Activated CD8-positive, alpha-beta memory T cell treated with anti-CD3 and anti-CD28 coated beads, Interleukin-2, amount 50 U/mL, for 4 hours (primary cell): ENCODE measurements at regions not wholly inside any gene's neighbourhood (a gene's known extent, or its start where the extent isn't known, plus 50 kb on each side); places are given as distances from the start of the nearest gene placed in this dataset.

ENCODE experiments used
- DNase-seq: peaks from one replicate; pipeline ENCODE4 v3.0.0-alpha.2; 2020

DNA sequence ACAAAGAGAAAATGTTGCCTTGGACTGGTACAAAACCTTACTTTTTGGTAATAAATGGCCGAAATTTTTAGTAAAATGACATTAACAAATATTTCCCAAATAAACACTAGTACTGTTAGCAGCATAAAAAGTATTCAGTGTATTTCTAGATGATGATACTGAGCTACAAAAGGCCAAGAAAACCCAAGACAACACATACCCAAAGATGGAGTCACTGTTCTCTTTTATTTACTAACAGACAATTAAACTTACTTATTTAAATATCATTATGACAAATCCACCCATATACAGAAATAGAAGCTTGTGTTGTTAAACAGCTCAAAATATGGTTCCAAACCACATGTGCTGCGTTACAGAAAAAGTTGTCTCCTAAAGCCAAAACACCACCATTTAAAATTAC is 239.9 kb downstream of the ZEB2 start:
- no peak for DNase-seq

DNA sequence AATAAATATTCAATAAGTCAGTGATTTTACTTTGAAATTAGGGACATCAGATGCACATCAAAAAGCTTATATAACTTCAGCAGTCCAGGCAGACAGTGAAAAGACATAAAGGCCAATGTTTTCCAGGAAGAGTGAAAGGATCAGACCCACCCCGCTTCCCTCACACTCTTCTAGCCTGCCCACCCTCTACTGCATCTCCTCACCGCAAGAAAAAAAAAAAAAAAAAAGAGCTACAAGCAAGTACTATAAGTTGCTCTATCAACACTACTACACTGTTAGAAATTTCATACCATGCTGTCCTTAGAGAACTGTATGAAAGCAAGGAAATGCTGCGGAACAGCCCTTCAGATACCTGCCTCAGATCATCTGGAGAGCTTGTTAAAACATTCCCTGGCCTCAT is 240.8 kb downstream of the ZEB2 start:
- no peak for DNase-seq

DNA sequence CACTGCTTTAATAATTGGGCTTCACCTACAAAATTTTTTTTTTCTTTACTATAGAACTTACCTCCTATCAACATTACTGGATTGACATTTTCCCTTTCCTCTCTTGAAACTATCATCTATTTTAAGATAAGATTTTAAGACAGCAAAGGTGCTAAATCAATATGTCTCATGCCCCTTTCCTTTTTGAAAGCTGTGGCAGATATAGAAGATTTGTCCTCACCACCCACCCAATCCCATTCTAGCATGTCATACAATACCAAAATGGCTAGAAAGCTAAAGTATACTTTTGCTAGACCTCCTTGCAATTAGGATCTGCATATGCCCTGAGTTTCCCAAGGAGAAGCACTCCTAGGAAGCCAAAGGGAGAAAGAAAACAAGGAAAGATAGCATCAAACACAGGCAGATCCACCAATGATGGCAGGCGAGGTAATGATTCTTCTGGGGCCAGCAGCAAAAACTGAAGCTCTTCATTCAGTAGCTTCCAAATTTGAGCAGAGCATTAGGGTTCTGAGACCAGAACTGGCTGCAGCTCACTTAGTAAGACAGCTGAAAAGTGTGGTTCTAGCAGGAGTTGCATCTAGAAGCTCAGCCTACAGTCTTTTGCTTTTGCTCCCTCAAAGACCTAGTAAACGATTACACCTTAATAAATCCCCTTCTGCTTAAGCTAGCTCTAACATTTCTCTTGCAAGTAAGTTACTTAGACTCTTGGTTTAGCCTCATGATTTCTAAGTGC is 242.1 kb downstream of the ZEB2 start:
- DNase-seq, result no peak

DNA sequence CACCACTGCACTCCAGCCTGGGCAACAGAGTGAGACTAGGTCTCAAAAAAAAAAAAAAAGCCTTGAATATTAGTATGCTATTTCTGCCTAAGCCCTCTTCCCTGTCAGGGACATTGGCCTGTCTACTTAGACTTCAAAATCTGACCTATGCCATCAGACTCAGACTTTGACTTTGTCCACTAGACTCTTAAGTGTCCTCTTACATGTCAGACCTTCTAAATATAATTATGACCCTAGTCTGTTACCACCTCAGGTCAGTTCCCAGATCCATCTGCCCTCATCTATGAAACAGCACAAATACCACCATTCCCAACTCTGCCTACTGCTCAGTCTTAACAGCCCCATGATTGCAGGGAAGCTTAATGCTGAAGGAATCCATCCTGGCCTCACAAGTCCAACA is 244.6 kb downstream of the ZEB2 start:
- DNase-seq, result no peak

DNA sequence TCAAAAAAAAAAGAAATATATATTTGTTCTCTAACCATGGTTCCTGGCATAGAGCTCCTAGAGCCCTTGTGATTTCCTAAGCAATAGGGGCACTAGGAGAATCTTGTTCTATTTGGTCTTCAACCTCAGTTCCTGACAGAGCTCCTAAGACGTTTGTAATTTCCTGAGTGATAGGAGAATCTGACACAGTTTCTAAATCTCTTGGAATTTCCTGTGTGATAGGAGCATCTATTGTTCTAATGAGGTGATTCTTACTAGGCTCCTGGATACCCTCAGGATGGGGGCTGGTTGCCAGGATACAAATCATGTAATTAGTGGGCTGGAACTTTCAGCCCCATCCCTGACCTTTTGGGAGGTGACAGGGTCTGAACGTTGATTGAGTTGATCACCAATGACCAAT is 245.8 kb downstream of the ZEB2 start:
- no peak for DNase-seq

DNA sequence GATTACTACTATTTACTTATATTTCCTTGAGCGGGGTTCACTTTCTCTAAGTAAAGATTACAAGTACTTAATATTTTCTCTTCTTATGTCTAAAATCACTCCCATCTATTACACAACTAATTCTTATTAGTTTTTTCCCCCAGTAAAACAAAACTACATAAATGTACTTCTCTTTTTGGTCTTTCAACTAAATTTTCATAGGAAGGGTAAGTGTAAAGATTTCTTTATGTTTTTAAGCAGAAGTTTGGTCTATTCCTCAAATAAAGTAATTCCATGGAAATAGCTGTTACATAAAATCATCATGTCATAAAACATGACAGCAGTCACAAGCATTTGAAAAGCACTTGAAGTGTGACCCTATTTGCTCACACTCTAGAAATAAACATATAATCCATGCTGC is 249.0 kb downstream of the ZEB2 start:
- no peak for DNase-seq

DNA sequence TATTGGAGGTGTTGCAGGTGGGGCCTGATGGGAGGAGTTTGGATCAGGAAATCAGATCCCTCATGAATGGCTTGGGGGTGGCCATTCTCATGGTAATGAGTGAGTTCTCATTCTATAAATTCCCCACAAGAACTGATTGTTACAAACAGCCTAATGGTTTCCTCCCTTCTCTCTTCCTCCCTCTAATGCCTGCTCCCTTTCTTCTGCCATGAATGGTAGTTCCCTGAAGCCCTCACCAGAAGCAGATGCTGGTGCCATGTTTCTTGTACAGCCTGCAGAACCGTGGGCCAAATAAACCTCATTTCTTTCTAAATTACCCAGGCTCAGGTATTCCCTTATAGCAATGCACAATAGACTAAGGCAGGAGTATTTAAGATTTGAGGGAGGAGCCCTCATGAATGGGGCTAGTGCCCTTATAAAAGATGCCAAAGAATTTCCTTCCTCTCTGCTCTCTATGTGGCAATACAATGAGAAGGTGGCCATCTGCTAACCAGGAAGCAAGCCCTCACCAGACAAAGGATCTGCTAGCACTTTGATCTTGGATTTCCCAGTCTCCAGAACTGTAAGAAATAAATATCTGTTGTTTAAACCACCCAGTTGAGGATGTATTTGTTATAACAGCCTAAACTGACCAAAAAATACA is 251.8 kb downstream of the ZEB2 start:
- no peak for DNase-seq

DNA sequence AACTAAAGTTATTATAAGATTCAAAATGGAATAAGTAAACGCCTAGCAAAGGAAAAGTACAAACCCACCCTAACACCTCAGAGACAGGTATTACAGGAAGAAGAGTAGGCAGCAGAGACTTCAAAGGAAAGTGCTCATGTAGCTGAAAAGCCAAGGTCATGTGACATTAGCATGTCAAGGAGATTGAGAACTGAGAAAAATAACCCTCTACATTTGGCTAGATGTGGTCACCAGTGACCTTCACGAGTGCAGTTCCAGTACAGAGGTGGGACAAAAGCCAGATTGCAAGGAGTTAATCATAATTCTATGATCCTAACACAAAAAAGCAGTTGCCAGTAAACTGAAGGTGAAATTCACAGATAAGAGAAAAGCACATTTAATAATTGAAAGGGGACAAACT is 252.7 kb downstream of the ZEB2 start:
- DNase-seq, result no peak

DNA sequence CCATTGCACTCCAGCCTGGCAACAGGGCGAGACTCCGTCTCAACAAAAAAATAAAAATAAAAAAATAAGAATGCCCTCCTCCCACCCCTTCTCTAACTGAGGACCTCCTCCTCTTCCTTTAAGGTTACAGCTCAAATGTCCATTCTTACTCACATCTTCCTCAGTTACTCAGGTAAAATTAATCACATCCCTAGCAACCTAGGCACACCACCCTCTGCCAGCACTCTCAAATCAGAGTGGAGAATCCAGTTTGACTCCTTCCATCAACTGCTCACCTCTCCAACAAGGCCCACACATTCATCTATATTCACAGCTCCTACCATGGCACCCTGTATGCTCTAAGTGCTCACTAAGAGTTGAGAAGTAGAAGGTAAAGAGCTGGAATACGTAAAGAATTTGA is 254.3 kb downstream of the ZEB2 start:
- DNase-seq, result no peak

DNA sequence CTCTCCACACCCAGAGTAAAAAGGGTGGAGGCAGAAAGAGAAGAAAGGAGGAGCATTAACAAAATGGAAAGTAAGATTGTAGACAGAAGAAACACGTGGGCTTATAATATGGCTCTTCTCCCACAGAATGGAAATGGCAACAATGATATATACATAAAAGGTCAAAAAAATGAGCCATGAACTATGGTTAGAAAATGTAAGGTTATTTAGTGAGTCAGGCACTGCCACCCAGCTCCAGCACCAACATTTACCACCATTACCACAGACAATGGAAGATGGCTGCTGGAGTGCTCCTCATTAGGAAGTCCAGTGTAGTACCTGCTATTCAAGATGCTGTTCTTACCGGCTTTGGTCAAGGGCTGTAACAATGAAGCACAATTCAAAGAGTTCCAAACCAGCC is 258.0 kb downstream of the ZEB2 start:
- no peak for DNase-seq

DNA sequence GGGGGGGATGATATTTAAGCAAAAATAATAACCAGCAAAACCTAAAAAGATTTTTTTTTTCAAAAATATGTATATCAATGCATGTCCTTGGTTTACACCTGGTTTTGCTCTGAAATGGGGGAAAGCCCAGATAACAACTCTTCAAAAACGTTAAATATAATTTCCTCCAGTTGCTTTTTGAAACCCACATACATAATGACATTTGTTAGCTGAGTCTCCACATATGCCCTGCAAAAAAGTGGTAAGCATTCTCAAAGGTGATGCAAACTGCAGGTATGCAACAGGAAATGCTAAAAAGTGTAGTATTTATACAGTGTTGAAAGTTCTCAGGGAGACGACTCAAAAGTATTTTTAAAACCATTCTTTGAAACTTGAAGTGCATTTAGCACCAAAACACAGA is 258.6 kb downstream of the ZEB2 start:
- DNase-seq, result no peak

DNA sequence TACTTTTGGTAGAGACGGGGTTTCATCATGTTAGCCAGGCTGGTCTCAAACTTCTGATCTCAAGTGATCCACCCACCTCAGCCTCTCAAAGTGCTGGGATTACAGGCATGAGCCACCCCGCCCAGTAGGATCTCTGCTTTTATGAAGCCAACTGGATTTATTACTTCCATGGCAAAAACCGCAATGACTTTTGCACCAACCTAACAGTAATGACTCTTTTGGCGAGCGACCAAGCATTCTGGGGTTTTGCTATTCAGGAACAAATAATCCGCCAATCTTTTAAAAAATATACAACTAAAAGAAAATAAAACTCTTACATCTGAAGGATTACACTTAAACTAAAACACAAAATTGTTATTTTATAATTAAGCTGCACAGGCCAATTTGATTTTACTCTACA is 260.6 kb downstream of the ZEB2 start:
- DNase-seq, result no peak

DNA sequence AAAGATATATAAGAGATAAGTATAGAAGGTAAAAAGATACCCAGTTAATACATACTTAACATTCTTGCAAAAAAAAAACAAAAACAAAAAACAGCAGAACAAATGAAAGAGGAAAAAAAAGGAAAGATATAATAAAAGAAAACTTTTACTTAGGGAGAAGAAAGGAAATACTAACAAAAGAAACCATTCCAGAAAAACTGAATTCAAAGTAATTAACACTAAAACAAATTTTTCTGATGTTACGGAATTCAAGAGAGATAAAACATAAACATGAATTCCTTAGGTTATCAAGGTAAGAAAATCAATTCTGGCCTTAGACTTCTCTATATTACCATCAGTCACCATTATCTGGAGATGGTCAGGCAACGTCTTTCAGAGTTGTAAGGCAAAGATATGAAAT is 261.8 kb downstream of the ZEB2 start:
- no peak for DNase-seq

DNA sequence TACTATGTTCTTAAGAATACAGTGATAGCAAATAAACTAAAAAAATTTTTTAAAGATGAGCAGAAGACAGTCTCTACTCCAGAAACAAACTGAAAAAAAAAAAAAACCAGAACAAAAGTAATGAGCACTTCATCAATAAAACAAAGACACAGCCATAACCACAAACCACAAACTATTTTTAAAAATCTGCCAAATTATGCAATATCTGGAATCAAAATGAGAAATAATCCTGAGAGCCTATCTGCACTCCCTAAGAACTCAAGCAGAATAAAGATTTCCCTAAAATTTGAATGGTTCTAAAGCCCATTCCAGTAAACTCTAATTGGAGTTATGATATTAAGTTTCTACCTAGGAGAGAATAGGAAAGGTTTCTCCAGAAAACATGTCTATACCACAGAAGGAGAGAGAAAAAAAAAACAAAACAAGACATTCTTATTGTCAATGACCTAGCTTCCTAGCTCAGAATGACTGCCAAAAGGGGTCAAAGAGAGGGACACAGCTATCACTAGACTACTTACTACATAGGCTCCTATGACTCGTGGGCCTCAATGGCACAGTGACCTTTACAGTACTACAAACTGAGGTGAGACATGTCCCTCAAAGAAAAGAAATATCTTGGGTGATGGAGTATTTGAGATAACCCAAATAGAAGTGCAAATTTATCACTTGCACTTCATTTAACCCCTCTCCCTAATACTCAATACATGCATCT is 262.8 kb downstream of the ZEB2 start:
- DNase-seq, result no peak

DNA sequence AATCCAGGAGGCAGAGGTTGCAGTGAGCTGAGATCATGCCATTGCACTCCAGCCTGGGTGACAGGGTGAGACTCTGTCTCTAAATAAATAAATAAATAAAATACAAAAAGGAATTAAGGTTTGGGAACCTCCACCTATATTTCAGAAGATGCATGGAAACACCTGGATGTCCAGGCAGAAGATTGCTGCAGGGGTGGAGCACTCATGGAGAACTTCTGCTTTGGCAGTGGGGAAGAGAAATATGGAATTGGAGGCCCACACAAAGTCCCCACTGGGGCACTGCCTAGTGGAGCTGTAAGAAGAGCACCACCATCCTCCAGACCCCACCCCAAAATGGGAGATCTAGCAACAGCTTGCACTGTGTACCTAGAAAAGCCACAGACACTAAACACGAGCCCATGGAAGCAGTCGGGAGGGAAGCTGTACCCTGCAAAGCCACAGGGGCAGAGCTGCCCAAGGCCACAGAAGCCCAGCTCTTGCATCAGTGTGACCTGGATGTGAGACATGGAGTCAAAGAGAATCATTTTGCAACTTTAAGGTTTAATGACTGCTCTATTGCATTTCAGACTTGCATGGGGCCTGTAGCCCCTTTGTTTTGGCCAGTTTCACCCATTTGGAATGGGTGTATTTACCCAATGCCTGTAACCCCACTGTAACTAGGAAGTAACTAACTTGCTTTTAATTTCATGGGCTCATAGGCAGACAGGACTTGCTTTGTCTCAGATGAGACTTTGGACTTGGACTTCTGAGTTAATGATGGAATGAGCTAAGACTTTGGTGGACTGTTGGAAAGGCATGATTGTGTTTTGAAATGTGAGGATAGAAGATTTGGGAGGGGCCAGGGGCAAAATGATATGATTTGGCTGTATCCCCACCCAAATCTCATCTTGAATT is 265.3 kb downstream of the ZEB2 start:
- no peak for DNase-seq

DNA sequence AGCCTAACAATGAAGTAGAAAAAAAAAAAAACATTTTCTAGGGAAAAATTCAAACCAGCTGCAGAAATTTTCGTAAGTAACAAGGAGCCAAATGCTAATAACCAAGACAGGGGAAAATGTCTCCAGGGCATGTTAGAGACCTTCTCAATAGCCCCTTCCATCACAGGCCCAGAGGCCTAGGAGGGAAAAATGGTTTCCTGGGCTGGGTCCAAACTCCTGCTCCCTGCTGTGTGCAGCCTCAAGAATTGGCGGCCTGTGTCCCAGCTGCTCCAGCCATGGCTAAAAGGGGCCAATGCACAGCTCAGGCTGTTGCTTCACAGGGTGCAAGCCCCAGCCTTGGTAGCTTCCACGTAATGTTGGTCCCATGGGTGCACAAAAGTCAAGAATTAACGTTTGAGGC is 266.2 kb downstream of the ZEB2 start:
- DNase-seq, result no peak

DNA sequence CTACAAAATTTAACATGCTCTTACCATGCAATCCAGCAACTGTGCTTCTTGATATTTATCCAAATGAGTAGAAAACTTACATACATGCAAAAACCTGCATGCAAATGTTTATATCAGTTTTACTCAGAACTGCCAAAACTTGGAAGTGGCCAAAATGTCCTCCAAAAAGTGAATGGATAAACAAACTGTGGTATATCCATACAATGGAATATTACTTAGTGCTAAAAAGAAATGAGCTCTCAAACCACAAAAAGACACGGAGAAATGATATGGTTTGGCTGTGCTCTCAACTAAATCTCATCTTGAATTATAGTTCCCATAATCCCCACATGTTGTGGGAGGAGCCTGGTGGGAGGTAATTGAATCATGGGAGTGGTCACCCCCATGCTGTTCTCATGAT is 267.2 kb downstream of the ZEB2 start:
- DNase-seq, result no peak

DNA sequence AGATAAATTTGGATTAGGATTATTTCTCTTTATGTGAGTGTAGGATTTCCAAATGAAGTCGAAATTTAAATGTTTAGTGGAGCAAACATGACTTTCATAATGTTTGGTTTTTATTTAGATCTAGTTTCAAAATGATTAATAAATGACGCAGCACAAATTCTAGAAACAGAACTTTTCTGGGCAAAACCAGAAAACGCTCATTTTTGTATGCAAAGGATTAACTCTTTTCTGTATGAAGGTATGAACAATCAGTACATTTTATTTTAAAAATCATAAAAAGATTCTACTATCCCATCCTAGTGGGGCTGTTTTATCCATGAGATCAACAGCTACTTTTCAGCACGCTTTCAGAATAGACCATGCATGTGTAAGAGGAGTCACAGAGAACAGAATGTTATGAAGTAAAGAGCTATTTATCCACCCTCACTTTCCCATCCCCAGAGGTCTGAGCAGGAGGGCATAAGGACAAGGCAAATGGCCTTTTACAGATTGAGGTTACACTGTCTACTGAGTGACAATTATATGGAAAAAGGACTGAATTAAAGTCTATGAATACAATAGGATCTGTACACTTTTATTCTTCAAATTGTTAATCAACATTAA is 270.8 kb downstream of the ZEB2 start:
- DNase-seq, result no peak

DNA sequence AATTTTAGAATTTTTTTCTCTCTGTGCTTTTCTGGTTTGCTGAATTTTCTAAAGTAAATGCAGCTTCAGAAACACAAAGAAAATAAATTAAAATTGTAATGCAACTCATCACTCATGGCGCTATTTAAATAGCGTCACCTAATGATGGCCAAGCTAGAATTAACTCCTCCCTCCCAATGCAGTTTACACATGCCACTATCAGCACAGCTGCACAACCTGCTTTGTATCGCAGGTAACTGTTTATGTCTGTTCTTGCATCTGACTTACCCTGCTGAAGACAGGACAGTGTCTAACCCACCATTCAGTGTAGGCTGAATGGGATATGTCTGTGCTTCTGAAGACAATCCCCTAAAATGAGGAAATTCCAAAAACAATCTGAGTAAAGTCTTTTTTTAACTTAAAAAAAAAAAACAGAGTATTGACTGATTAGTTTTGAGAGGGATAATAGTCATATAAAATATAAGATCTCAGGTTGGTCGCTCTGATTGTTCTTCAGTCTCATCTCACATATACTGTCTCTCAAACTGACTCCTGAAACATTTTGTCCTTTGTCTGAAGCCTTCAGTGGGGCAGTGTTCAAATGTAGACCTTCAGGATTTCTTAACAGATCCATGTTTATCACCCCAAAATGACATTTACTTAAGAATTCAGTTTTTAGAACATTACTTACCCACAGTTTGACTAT is 271.4 kb downstream of the ZEB2 start:
- no peak for DNase-seq

DNA sequence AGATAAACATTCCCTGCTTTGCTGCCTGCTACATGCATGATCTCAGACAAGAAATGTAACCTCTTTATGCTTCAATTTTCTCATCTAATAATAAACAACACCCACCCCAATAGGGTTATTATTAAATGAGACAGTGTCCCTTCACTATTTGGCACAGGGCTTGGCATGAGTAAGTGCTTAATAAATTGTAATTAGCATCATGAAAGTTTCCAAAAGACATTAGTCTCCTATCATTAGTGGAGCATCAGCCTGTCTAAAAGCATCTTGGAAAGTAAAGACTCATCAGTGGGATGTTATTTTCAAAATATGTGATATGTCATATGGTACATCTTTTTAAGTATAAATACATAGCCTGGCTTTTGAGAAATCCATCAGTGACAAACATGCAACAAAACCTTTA is 275.0 kb downstream of the ZEB2 start:
- no peak for DNase-seq

DNA sequence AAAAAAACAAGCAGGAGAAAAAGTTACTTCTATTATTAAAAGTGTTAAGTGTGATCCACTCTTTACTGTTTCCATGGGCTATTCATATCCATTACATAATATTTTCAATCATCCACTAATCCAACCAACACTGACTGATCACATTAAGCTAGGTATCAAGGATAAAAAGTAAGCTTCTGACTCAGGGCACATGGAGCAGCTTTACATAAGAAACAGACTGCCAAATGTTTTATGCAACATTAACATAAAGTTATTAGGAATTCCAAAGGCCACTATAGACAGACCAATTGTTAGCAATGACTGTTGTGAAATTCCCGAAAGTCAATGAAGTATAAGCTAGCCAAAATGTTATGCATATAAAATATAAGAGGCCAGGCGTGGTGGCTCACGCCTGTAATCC is 277.6 kb downstream of the ZEB2 start:
- DNase-seq, result no peak

DNA sequence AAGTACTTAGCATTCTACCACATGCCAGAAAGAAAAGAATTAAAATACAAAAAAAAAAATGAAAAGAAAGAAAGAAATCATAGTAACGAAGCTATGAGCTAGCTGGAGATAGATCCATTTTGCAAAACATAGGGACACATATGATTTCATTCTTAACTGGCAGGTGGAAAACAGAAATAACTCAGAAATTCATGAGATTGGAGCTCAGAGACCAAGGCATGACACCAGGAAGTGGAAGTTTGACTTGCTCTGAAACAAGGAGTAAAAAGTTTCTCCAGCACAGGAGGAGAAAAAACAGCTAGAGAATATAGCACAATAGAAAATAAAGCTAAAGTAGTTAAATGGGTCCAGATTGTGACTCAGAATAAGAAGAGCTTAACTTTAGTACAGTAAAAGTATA is 278.1 kb downstream of the ZEB2 start:
- DNase-seq, result no peak
